A673 (cell line): ENCODE measurements at regions not wholly inside any gene's neighbourhood (a gene's known extent, or its start where the extent isn't known, plus 50 kb on each side); places are given as distances from the start of the nearest gene placed in this dataset.

Experiments used
- BruUV-seq: library from RNA; stranded (reverse); fragments of 400-500 nt; replicated peaks from 2 replicates; lab custom pipeline; 2021; lab: Mats Ljungman, UMichigan
- CTCF ChIA-PET: fragments of 300-600 bp; sonication (Branson Sonifier 250); formaldehyde crosslinking; loops from one replicate; lab custom pipeline; 2022; ENCODE audit warnings: antibody characterized with exemption; lab: Charles Lee
- POLR2A ChIA-PET: fragments of 300-600 bp; sonication (Branson Sonifier 250); formaldehyde crosslinking; loops from one replicate; lab custom pipeline; 2022; ENCODE audit warnings: antibody characterized with exemption; ENCODE audit not compliant: low non-redundant PET; lab: Charles Lee
- DNase-seq: peaks from one replicate; pipeline ENCODE4 v3.0.0-alpha.2; 2015; ENCODE audit warnings: low spot score
- H3K27ac ChIP-seq: fragments of 200-600 bp; sonication (generic); 2 replicates; pipeline ENCODE4 v1.5.1; 2016; ENCODE audit warnings: mixed run types, low read depth, mild to moderate bottlenecking, mixed read lengths, antibody characterized with exemption, low read length; ENCODE audit not compliant: poor library complexity, severe bottlenecking
- H3K27me3 ChIP-seq: fragments of 200-600 bp; sonication (generic); replicated peaks from 2 replicates; pipeline ENCODE4 v1.6.1; 2017; ENCODE audit warnings: mixed run types, low read depth, mild to moderate bottlenecking, mixed read lengths, antibody characterized with exemption, low read length; ENCODE audit not compliant: insufficient read depth, poor library complexity
- H3K36me3 ChIP-seq: fragments of 200-600 bp; sonication (generic); 2 replicates; pipeline ENCODE4 v1.6.1; 2016; ENCODE audit warnings: mixed run types, mild to moderate bottlenecking, mixed read lengths, antibody characterized with exemption, low read length; ENCODE audit not compliant: insufficient read depth, poor library complexity, severe bottlenecking
- H3K4me1 ChIP-seq: fragments of 200-600 bp; sonication (generic); 2 replicates; pipeline ENCODE4 v1.6.1; 2017; ENCODE audit warnings: mixed run types, mild to moderate bottlenecking, mixed read lengths, antibody characterized with exemption, low read length; ENCODE audit not compliant: insufficient read depth, poor library complexity, severe bottlenecking
- H3K4me3 ChIP-seq: fragments of 200-600 bp; sonication (generic); 2 replicates; pipeline ENCODE4 v1.5.1; 2016; ENCODE audit warnings: low read depth, mixed run types, mild to moderate bottlenecking, mixed read lengths, low read length; ENCODE audit not compliant: poor library complexity, severe bottlenecking
- H3K9me3 ChIP-seq: fragments of 200-600 bp; sonication (generic); 2 replicates; pipeline ENCODE4 v1.6.1; 2016; ENCODE audit warnings: mixed run types, low read depth, mild to moderate bottlenecking, mixed read lengths, antibody characterized with exemption, low read length; ENCODE audit not compliant: poor library complexity, severe bottlenecking
- CTCF ChIP-seq: fragments of 300-800, 200-600 bp; sonication (generic); conservative IDR thresholded peaks from 2 replicates; pipeline ENCODE4 v1.5.1; 2017; ENCODE audit warnings: low read depth, mild to moderate bottlenecking, antibody characterized with exemption, low read length, moderate library complexity, mixed read lengths
- EZH2 ChIP-seq: fragments of 200-600 bp; sonication (generic); IDR thresholded peaks from 2 replicates; pipeline ENCODE4 v1.6.1; 2017; ENCODE audit warnings: borderline replicate concordance, low read depth, mild to moderate bottlenecking, mixed read lengths, antibody characterized with exemption, low read length; ENCODE audit not compliant: poor library complexity, severe bottlenecking
- intact Hi-C: fragments of 100-400 bp; cut with micrococcal nuclease; formaldehyde crosslinking; loops from one replicate; pipeline ENCODE4 v1.10.0; 2022; ENCODE audit not compliant: unreplicated experiment

- TF ChIP-seq EZH2 = no peak
- TF ChIP-seq CTCF = no peak
- no peak for DNase-seq
- H3K27me3 ChIP-seq = peaks cover 6% of the 10 kb centered on the region
- H3K27ac ChIP-seq = no peak overlapping the region
- BruUV-seq = no TSS peak
- H3K4me1 ChIP-seq = peaks cover 15% of the 10 kb centered on the region
- H3K9me3 ChIP-seq = no peaks in the 10 kb centered on the region
- no peak overlapping the region for H3K4me3 ChIP-seq
- ChIA-PET POLR2A (no interaction called here), CTCF (no interaction called here)
- intact Hi-C loops = no loop called here
- H3K36me3 ChIP-seq = no peaks in the 10 kb centered on the region
Measured at GRCh38 chr15:31540633-31541032, 214.0 kb downstream of the KLF13 start.

DNA sequence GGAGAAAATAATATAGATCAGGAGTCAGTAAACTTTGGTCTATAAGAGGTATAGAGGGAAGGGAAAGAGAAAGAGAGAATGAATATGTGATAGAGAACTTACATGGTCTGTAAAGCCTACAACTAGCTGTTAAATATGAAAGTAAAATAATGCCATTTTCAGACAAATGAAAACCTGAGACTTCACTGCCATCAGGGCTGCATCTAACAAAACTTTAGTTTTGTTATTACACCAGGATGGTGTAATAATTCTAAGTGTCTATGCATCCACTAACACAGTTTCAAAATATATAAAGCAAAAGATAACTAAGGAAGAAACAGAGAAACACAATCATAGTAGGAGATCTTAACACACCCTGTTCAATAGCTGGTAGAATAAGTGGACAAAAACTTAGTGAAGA lies 217.7 kb downstream of the KLF13 start:
- POLR2A ChIA-PET = no interaction called here
- no peak for TF ChIP-seq EZH2
- no peak for TF ChIP-seq CTCF
- Histone ChIP-seq H3K4me1 (peaks cover 15% of the 10 kb centered on the region), H3K36me3 (no peaks in the 10 kb centered on the region), H3K27me3 (peaks cover 6% of the 10 kb centered on the region), H3K4me3 (no peak overlapping the region), H3K27ac (no peak overlapping the region), H3K9me3 (no peaks in the 10 kb centered on the region)
- no peak for DNase-seq
- CTCF ChIA-PET = no interaction called here
- intact Hi-C loops = no loop called here
- BruUV-seq = no TSS peak

- peaks cover 15% of the 10 kb centered on the region for H3K4me1 ChIP-seq
- H3K27ac ChIP-seq = no peak overlapping the region
- H3K4me3 ChIP-seq = no peak overlapping the region
- CTCF ChIA-PET = no interaction called here
- peaks cover 6% of the 10 kb centered on the region for H3K27me3 ChIP-seq
- no TSS peak for BruUV-seq
- intact Hi-C loops = no loop called here
- no peaks in the 10 kb centered on the region for H3K36me3 ChIP-seq
- no peaks in the 10 kb centered on the region for H3K9me3 ChIP-seq
- no peak for DNase-seq
- TF ChIP-seq EZH2 (no peak), CTCF (no peak)
- POLR2A ChIA-PET = no interaction called here
Measured at GRCh38 chr15:31545257-31545656, 218.6 kb downstream of the KLF13 start.
